HG03460 (cell line): ENCODE measurements at regions not wholly inside any gene's neighbourhood (a gene's known extent, or its start where the extent isn't known, plus 50 kb on each side); places are given as distances from the start of the nearest gene placed in this dataset.

Source experiments
- ATAC-seq: cut with Tn5 transposase; IDR thresholded peaks from one replicate; pipeline ENCODE4 v1.9.1; 2021; ENCODE audit not compliant: unreplicated experiment

GRCh38 chr13:85545771-85546170, 253.4 kb downstream of the SLITRK6 start:
- ATAC-seq = no peak

GRCh38 chr13:85544756-85545155, 254.5 kb downstream of the SLITRK6 start:
- no peak for ATAC-seq

GRCh38 chr13:85543144-85543543, 256.1 kb downstream of the SLITRK6 start:
- ATAC-seq = no peak

GRCh38 chr13:85541476-85541875, 257.7 kb downstream of the SLITRK6 start:
- no peak for ATAC-seq

GRCh38 chr13:85538957-85539356, 260.3 kb downstream of the SLITRK6 start:
- no peak for ATAC-seq

- no peak for ATAC-seq
These were observed 261.6 kb downstream of the SLITRK6 start for GRCh38 chr13:85537601-85538000.

GRCh38 chr13:85536706-85537105, 262.5 kb downstream of the SLITRK6 start:
- no peak for ATAC-seq

- ATAC-seq = no peak
These were observed 263.7 kb downstream of the SLITRK6 start for GRCh38 chr13:85535316-85536084.

GRCh38 chr13:85533911-85534310, 265.3 kb downstream of the SLITRK6 start:
- no peak for ATAC-seq

- no peak for ATAC-seq
These were observed 270.0 kb downstream of the SLITRK6 start for GRCh38 chr13:85529218-85529594.

- ATAC-seq = no peak
These were observed 270.6 kb downstream of the SLITRK6 start for GRCh38 chr13:85528491-85529217.

- no peak for ATAC-seq
These were observed 271.9 kb downstream of the SLITRK6 start for GRCh38 chr13:85527316-85527715.

GRCh38 chr13:85525411-85525810, 273.8 kb downstream of the SLITRK6 start:
- ATAC-seq = no peak

- no peak for ATAC-seq
These were observed 277.6 kb downstream of the SLITRK6 start for GRCh38 chr13:85521657-85522056.

- ATAC-seq = no peak
These were observed 278.8 kb downstream of the SLITRK6 start for GRCh38 chr13:85520445-85520844.

GRCh38 chr13:85519363-85519762, 279.9 kb downstream of the SLITRK6 start:
- ATAC-seq = no peak

- ATAC-seq = no peak
These were observed 286.8 kb downstream of the SLITRK6 start for GRCh38 chr13:85512421-85512820.

GRCh38 chr13:85509512-85509911, 289.7 kb downstream of the SLITRK6 start:
- ATAC-seq = no peak

GRCh38 chr13:85508683-85509329, 290.4 kb downstream of the SLITRK6 start:
- no peak for ATAC-seq

GRCh38 chr13:85503797-85504196, 295.4 kb downstream of the SLITRK6 start:
- ATAC-seq = no peak

GRCh38 chr13:85501616-85502015, 297.6 kb downstream of the SLITRK6 start:
- no peak for ATAC-seq

- no peak for ATAC-seq
These were observed 298.4 kb downstream of the SLITRK6 start for GRCh38 chr13:85500696-85501256.
